Thymus (tissue), 11 donors: ENCODE measurements at regions not wholly inside any gene's neighbourhood (a gene's known extent, or its start where the extent isn't known, plus 50 kb on each side); places are given as distances from the start of the nearest gene placed in this dataset.

ENCODE experiments used
- DNase-seq, 9 donors: peaks; one replicate each; pipeline ENCODE4 v3.0.0-alpha.2; 2013; ENCODE audit warnings: low spot score in 9 of 9, low read depth in 6 of 9, missing footprints in 1 of 9
- H3K27ac ChIP-seq, 2 donors: one replicate each; pipeline ENCODE4 v1.5.1; 2013; ENCODE audit warnings: control low read depth in 1 of 2, low read depth in 1 of 2, low read length in 1 of 2, mild to moderate bottlenecking in 1 of 2, moderate library complexity in 1 of 2
- H3K27me3 ChIP-seq, 2 donors: one replicate each; pipeline ENCODE4 v1.5.1; 2013; ENCODE audit warnings: low read length in 1 of 2; ENCODE audit not compliant: control insufficient read depth in 2 of 2, insufficient read depth in 1 of 2
- H3K36me3 ChIP-seq, 2 donors: one replicate each; pipeline ENCODE4 v1.5.1; 2013; ENCODE audit warnings: low read length in 1 of 2, mild to moderate bottlenecking in 1 of 2, moderate library complexity in 1 of 2; ENCODE audit not compliant: control insufficient read depth in 2 of 2, insufficient read depth in 2 of 2
- H3K4me1 ChIP-seq, 2 donors: one replicate each; pipeline ENCODE4 v1.5.1; 2013; ENCODE audit warnings: low read length in 2 of 2; ENCODE audit not compliant: control insufficient read depth in 2 of 2, insufficient read depth in 2 of 2
- H3K4me3 ChIP-seq, 2 donors: one replicate each; pipeline ENCODE4 v1.5.1; 2013; ENCODE audit warnings: low read length in 2 of 2, control low read depth in 1 of 2, mild to moderate bottlenecking in 1 of 2
- H3K9me3 ChIP-seq, 2 donors: one replicate each; pipeline ENCODE4 v1.5.1; 2013; ENCODE audit warnings: low read length in 1 of 2, mild to moderate bottlenecking in 1 of 2; ENCODE audit not compliant: control insufficient read depth in 2 of 2, insufficient read depth in 1 of 2
- WGBS: extraction: QIAGEN DNeasy Blood & Tissue Kit; methylation state at CpG from one replicate; pipeline ENCODE4 v1.1.7; 2013; 5-methylcytosine and 5-hydroxymethylcytosine counted together
- donor health status: healthy.

GRCh38 chr14:62592877-62593276 is 452.4 kb downstream of the KCNH5 start:
- H3K27ac ChIP-seq = no peak overlapping the region
- no peak for DNase-seq
- H3K27me3 ChIP-seq = no peaks in the 10 kb centered on the region
- no peak overlapping the region for H3K4me3 ChIP-seq
- H3K4me1 ChIP-seq = no peaks in the 10 kb centered on the region
- H3K9me3 ChIP-seq = no peaks in the 10 kb centered on the region
- no peaks in the 10 kb centered on the region for H3K36me3 ChIP-seq
- WGBS = 96% methylated on average over 1 of the region's 1 CpG

GRCh38 chr14:62597143-62597542 is 448.1 kb downstream of the KCNH5 start:
- peaks cover 0 to 8% of the 10 kb centered on the region in 2 donors for H3K9me3 ChIP-seq
- no peaks in the 10 kb centered on the region for H3K4me1 ChIP-seq
- H3K27ac ChIP-seq = no peak overlapping the region
- H3K27me3 ChIP-seq = no peaks in the 10 kb centered on the region
- no peaks in the 10 kb centered on the region for H3K36me3 ChIP-seq
- 89% methylated on average over 1 of the region's 1 CpG for WGBS
- no peak overlapping the region for H3K4me3 ChIP-seq
- DNase-seq = no peak

- H3K27ac ChIP-seq = no peak overlapping the region
- no peaks in the 10 kb centered on the region for H3K36me3 ChIP-seq
- WGBS = 89% methylated on average over 2 of the region's 2 CpGs
- H3K4me3 ChIP-seq = no peak overlapping the region
- H3K9me3 ChIP-seq = peaks cover 0 to 8% of the 10 kb centered on the region in 2 donors
- H3K27me3 ChIP-seq = no peaks in the 10 kb centered on the region
- DNase-seq = no peak
- H3K4me1 ChIP-seq = no peaks in the 10 kb centered on the region
Observed at GRCh38 chr14:62599616-62600385, 445.5 kb downstream of the KCNH5 start.

- H3K27me3 ChIP-seq = no peaks in the 10 kb centered on the region
- H3K27ac ChIP-seq = no peak overlapping the region
- WGBS = 96% methylated on average over 2 of the region's 2 CpGs
- H3K9me3 ChIP-seq = peaks cover 0 to 8% of the 10 kb centered on the region in 2 donors
- no peak overlapping the region for H3K4me3 ChIP-seq
- no peak for DNase-seq
- no peaks in the 10 kb centered on the region for H3K36me3 ChIP-seq
- no peaks in the 10 kb centered on the region for H3K4me1 ChIP-seq
Observed at GRCh38 chr14:62602712-62603111, 442.5 kb downstream of the KCNH5 start.

GRCh38 chr14:62604524-62604923 is 440.7 kb downstream of the KCNH5 start:
- H3K36me3 ChIP-seq = no peaks in the 10 kb centered on the region
- WGBS = 92% methylated on average over 2 of the region's 2 CpGs
- no peak for DNase-seq
- H3K4me1 ChIP-seq = no peaks in the 10 kb centered on the region
- H3K4me3 ChIP-seq = no peak overlapping the region
- no peak overlapping the region for H3K27ac ChIP-seq
- H3K27me3 ChIP-seq = no peaks in the 10 kb centered on the region
- peaks cover 0 to 8% of the 10 kb centered on the region in 2 donors for H3K9me3 ChIP-seq

- H3K4me3 ChIP-seq = no peak overlapping the region
- H3K27me3 ChIP-seq = no peaks in the 10 kb centered on the region
- no peak for DNase-seq
- no peaks in the 10 kb centered on the region for H3K9me3 ChIP-seq
- WGBS = 36% methylated on average over 3 of the region's 3 CpGs
- no peaks in the 10 kb centered on the region for H3K4me1 ChIP-seq
- H3K27ac ChIP-seq = no peak overlapping the region
- no peaks in the 10 kb centered on the region for H3K36me3 ChIP-seq
Observed at GRCh38 chr14:62614122-62614521, 431.1 kb downstream of the KCNH5 start.

- WGBS = 86% methylated on average over 4 of the region's 4 CpGs
- no peak for DNase-seq
- H3K4me3 ChIP-seq = no peak overlapping the region
- H3K9me3 ChIP-seq = no peaks in the 10 kb centered on the region
- H3K36me3 ChIP-seq = no peaks in the 10 kb centered on the region
- H3K27ac ChIP-seq = no peak overlapping the region
- H3K27me3 ChIP-seq = no peaks in the 10 kb centered on the region
- H3K4me1 ChIP-seq = no peaks in the 10 kb centered on the region
Observed at GRCh38 chr14:62616668-62617067, 428.6 kb downstream of the KCNH5 start.

GRCh38 chr14:62626416-62626815 is 418.8 kb downstream of the KCNH5 start:
- Histone ChIP-seq H3K9me3 (peaks cover 0 to 7% of the 10 kb centered on the region in 2 donors), H3K27me3 (no peaks in the 10 kb centered on the region), H3K36me3 (no peaks in the 10 kb centered on the region), H3K4me3 (no peak overlapping the region), H3K4me1 (no peaks in the 10 kb centered on the region), H3K27ac (no peak overlapping the region)
- 74% methylated on average over 5 of the region's 5 CpGs for WGBS
- DNase-seq = no peak

GRCh38 chr14:62629176-62629725 is 416.0 kb downstream of the KCNH5 start:
- no peak for DNase-seq
- Histone ChIP-seq H3K4me1 (no peaks in the 10 kb centered on the region), H3K27ac (no peak overlapping the region), H3K4me3 (no peak overlapping the region), H3K27me3 (no peaks in the 10 kb centered on the region), H3K9me3 (no peaks in the 10 kb centered on the region), H3K36me3 (no peaks in the 10 kb centered on the region)
- WGBS = 89% methylated on average over 9 of the region's 9 CpGs
